Stimulated activated CD4-positive, alpha-beta T cell treated with anti-CD3 and anti-CD28 coated beads, Interleukin-4, amount 100 ng/mL, for 48 hours (primary cell): ENCODE measurements at regions not wholly inside any gene's neighbourhood (a gene's known extent, or its start where the extent isn't known, plus 50 kb on each side); places are given as distances from the start of the nearest gene placed in this dataset.
"Not testable (repeated sequence)": the region's sequence is repeated elsewhere in the genome, so short reads cannot be mapped to it uniquely, and the experiment has no call there.

Experiments used
- DNase-seq, 2 donors: peaks; one replicate each; pipeline ENCODE4 v3.0.0-alpha.2; 2020; ENCODE audit warnings: low read depth in 2 of 2

DNA sequence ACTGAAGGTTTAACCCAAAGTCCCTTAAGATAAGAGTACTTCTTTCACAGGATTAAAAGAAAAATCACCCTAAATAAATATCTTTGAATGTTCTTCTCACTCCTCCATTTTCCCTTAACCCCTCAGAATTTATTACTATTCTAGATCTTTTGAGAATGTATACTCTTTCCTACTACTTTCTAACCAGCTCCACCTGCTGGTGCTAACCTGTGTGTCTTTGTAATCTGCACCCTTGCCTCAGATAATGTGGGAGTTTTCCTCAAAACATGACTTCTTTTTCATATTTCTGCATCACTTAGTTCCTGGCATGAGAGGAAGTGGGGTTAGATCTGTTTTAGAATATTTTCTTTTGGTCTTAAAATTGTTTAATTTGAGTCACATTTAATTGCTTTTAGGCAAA is 394.2 kb downstream of the BMP2 start:
- DNase-seq: no peak

DNA sequence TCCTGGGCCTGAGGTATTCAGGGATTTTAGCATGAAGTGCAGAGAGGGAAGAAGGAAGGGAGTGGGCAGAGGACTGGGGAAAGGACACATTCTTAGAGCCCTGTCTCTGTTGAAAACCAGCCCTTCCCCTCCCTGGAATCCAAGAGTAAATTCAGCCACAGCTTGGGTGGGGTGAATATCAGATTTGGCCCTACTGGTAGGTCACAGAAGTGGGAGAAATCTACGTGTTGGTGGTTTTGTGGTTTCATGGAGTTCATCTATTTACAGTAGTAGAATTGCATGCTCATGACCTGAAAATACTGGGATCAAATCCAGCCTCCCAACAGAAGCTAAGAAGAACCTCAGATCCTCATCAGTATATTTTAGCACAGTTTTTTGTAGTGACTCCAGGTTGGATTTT is 404.4 kb downstream of the BMP2 start:
- no peak for DNase-seq

DNA sequence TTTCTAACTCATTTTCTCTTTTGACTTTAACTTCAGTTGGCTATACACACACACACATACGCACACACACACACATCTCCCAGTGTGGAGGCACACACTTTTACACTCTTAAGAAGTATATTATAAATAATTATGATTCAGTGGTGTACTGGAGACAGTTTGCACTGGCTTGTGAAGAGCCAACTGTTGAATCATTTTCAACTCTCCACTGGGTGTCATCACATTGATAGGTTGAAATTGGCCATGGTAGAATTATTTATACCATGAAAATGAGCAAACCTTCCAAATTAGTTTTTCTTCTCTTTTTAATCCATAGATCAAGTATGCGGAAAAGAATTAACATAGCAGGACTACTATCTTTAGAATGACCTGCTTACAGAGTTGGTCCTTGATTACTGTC is 407.1 kb downstream of the BMP2 start:
- DNase-seq: no peak

DNA sequence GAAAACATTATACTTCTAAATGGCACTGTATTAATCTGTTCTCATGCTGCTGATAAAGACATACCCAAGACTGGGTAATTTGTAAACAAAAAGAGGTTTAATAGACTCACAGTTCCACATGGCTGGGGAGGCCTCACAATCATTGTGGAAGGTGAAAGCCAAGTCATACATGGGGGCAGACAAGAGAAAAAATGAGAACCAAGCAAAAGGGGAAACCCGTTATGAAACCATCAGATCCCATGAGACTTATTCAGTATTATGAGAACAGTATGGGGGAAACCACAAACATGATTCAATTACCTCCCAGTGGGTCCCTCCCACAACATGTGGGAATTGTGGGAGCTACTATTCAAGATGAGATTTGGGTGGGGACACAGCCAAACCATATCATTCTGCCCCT is 408.3 kb downstream of the BMP2 start:
- not testable (repeated sequence) for DNase-seq

DNA sequence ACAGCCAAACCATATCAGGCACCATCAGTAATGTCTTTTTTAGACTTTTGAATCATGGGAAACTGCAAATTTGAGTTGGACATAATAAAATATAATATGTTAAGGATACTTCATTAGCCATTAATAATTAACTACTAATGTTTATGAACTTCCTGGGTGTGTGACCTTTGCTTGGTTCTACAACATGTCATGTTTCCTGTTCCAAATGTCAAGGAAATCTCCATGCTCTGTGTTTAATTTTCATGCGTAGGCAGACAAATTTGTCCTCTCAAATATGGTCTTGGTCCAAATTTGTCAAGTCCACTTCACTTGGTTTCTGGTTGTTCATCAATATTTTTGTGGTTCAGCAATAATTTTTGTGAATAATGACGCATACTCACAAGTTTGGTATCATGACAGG is 410.5 kb downstream of the BMP2 start:
- no peak for DNase-seq

DNA sequence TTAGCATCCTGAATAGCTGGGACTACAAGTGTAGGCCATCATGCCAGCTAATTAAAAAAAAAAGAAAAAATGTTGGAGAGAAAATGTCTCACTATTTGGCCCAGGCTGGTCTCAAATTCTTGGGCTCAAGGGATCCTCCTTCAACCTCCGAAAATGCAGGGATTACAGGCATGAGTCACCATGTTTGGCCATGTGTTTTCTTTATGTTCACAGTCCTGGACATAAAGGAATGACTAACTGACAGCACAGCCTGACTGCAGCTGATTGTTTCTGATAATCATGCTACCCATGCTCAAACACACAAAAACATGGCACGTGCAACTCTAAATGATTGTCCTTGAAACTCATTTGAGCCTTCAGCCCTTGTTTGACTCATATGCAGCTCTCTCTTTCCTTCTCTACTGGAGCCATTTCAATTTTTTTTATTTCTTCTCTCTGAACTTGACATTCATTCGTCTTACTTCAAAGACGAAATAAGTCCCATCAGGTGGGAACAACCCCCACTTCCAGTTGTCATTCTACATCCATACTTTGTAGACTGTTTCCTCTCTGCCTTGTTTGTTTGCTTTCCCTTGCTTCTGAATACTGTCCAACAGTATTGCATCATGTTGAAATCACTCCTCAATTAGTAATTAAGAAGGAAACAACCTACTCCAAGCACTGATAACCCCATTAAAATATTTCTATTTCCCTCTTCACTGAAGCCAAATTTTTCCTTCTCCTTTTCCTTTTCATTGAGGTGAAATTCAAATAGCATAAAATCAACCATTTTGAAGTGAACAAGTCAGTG is 413.0 kb downstream of the BMP2 start:
- DNase-seq: no peak

DNA sequence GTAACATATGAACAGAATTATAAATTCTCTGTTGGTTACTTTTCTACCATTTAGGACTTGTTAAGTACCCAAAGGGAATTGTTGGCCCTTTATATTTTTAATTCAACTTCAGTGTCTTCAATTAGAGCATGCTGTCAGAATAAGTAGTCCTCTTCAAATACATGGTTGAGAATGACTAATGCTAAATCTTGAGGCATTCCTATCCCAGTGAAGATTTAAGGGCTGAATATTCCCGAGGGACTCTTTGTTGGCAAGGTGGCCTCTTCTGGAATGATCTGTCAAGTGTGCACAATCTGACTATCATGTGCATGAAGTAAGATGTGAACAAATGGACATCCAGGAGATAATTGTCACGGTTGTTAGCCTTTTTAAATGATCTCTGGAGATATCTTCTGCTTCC is 421.7 kb downstream of the BMP2 start:
- DNase-seq: no peak

DNA sequence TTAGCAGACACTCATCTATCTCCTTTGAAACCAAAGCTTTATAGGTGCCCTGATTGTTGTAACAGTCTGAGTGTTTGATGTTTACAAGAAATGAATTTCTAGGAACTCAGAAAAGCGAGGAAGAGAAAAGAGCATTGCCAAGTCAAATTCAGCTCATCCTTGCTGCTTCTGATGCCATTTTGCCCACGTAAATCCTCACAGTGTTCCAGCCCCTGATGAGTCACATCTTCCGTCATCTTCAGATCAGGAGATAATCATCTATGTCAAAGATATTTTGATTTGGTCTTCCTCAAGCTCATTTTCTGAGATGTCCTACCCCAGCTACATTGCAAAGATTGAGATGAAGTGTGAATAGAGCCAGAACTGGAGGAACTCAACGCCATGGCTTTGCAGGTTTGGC is 426.2 kb downstream of the BMP2 start:
- DNase-seq: no peak

DNA sequence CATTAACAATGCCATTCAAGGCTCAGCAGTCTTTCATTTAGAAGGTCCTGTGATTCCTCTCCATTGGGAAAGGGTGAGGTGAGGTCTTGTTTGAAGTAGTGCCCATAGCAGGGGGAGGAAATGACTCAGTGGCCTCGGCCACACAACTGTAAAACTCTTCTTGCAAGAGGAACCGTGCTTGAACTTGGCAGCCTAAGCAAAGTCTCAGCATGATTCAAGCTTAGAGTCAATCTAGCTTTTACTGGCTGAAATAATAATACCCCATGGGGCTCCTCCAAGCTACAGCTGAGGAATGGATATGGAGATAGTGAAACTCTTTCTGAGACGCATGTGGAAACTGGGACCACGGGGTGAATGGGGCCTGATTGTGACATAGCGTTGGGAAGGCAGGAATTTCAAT is 428.2 kb downstream of the BMP2 start:
- no peak for DNase-seq

DNA sequence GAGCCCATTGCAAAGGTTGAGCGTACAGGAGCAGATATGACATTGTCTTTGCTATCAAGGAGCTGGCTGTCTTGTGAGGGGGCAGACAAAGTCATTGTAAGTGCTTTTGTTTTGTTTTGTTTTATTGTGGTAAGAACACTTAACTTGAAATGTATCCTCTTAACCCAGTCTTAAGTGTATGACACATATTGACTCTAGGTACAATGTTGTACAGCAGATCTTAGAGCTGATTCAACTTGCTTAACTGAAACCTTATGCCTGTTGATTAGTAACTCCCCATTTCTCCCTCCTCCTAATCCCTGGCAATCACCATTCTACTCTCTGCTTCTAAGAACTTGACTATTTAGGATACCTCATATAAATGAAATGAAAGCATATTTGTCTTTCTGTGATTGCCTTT is 429.0 kb downstream of the BMP2 start:
- no peak for DNase-seq

DNA sequence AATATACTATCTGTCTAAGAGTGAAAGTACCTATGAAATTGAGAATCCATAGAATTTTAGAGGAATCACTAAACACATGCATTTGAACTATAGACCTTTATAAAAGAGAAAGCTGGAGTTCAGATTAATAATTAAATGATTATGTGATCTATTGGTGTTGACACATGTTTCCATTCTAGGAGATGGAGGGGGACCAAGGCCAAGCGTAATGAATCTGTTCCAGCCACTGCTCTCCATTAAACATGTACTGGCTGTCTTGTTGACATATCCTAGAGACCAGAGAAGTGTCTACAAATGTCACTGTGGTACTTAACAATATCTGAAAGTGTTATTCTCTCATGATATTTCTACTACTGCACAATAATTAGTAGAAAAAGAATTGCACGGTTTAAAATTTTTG is 432.4 kb downstream of the BMP2 start:
- no peak for DNase-seq

DNA sequence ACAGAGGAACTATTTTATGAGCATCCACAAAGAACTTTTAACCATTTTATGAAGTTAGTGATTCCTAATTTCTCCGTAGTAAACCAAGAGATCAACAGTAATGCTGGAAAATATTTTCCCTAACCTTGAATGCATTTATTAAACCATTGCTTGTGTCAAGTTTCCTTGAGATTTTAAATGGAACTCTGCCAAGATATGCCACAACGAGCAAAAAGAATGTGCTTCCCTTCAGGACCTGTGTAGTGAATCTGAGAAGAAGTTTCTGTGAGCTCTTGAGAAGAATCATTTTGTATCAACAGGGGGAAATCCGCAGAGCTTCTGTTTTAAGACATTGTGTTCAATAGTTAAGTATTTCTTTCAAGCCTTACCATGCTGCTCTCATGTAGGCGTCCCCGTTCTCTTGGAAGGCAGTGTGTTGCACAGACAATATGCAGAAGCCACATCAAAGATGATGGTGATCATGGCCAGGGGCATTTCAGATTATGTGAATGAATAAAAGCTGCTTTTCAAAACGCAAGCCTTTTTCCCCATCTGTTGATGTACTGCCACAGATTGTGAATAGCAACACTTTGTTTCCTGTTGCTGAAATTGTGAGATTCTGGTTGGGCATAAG is 439.8 kb downstream of the BMP2 start:
- DNase-seq: no peak

DNA sequence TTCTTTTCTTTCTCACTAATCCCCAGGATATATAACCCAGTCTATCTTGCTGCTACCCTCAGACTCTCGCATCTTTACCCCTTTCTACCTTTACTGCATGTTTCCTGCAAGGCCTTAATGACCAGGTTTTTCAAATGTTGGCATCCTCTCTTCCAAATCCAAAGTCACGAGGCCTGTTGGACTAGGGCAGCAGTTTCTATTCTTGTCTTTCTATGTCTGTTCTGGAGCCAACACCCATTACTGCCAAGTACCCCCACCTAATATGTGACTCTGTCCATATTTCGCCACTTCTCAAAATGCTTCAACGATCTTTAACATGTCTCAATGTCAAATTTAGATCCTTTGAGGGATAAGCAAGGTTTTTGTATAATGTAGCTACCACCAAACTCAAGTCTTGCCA is 443.4 kb downstream of the BMP2 start:
- DNase-seq: no peak

DNA sequence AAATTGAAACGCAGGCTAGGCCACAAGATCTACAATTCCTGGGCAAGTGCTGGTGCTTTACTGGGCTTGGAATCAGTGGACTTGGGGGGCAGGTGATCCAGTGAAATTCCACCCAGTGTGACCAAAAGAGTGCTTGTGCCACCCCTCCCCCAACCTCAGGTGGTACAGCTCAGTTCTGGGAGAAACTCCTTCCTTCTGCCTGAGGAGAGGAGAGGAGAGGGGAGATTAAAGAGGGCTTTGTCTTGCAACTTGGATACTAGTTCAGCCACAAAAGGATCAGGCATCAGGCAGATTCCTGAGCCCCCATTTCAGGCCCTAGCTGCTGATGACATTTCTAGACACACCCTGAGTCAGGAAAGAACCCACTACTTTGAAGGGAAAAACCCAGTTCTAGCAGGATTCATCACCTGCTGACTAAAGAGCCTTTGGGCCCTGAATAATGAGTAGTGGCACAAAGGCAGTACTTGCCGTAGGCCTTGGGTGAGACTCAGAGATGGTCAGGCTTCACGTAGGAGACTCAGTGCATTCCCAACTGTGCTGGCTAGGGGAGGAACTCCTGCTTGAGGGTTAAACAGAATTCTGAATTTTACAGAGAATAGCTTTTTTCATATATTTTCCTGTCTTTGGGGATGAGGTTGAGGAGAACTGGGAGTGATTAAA is 446.7 kb downstream of the BMP2 start:
- no peak for DNase-seq

DNA sequence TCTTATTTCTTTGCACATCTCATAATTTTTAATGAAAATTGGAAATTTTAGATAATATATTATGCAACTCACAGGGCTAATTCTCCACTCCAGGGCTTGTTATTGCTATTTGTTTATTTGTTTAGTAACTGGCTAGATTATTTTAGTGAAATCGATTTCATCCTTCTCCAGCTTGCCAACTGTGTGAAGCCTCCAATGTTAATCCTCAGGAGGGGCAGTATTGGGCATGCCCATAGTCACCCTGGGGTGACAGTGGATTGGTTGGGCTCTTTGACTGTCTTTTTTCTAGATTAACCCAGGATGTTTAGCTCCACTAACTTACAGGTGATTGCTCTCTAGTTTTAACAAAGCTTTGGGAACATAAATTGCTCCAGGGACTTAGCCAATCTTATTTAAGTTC is 450.1 kb downstream of the BMP2 start:
- DNase-seq: no peak

DNA sequence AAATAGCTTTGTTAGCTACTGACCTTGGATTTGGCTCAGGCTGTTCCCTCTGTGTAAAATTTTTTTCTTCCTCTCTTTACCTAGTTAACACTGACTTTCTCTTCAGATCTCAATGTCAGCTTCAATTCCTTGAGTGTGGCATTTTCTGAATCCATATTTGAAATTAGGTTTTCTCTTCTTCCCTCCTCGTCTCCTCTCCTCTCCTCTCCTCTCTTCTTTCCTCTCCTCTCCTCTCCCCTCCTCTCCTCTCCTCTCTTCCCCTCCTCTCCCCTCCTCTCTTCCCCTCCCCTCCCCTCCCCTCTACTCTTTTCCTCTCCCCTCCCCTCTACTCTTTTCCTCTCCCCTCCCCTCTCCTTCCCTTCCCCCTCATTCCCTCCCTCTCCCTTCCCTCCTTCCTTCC is 453.3 kb downstream of the BMP2 start:
- no peak for DNase-seq

DNA sequence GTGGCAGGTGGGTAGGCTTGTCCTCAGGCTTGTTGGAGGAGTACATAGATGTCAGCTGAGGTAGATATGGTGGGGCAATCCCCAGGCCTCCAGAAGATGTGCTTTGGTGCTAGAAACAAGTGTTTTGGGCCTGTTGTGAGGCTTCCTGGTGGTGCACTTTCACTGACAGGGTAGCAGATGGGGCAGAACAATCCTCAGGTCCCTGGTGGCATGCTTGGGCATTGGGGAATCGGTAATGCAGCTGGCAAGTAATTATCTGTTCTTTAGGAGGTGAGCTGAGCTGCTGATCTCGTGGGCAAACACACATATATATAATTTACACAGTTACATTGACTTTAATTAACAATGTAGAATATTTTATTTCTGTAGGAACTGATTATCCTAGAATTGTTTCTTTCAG is 458.7 kb downstream of the BMP2 start:
- no peak for DNase-seq

DNA sequence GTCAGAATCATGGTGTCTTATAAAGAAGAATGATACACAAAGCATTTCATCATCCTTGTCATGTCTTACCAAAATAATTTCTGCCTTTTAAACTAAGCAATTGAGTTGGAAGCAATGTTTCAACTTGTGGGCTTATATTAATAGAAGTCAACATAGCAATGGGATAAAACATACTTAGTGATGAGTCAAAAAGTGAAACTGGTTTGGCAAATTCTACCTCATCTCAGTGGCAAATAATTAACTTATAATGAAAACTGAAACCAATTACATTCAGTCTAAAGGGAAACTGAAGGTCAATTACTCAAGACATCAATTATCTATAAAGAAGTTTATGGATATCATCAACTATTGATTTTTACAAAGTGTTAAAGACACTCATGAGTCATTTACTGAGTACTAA is 463.8 kb downstream of the BMP2 start:
- no peak for DNase-seq

DNA sequence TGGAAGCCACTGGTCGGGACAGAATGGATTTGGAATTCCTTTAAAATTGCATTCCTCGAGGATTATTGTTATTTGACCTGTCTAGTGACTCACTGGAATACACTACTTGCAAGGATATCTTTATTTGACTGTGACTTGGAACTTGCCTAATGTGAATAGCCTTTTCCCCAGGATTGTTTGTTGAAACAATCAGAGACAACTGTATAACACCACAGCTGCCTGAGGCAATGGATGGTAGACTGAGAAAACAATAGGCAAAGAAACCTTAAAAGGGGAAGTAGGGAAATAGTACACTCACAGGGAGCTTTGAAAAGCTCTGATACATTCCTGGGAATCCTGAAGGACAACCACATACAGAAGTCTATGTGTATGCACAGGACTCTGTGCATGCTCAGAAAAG is 465.3 kb downstream of the BMP2 start:
- DNase-seq: no peak

DNA sequence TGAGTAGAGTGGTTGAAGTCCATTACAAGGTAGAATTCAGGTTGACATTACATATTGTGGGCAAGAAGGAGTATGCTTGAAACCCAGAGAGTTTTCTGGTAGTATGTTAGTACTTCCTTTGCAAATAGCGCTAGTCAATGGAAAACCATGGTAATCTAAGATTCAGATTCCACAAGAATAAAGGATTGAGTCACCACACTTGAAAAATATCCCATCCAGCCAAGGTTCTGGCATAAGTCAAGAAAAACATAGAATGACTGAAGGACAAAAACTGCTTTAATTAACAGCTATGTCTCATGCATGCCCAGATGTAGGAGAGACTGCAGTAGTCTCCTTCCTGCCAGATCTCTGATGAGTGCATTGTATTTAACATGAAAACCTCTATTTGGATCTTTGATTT is 469.8 kb downstream of the BMP2 start:
- DNase-seq: no peak

DNA sequence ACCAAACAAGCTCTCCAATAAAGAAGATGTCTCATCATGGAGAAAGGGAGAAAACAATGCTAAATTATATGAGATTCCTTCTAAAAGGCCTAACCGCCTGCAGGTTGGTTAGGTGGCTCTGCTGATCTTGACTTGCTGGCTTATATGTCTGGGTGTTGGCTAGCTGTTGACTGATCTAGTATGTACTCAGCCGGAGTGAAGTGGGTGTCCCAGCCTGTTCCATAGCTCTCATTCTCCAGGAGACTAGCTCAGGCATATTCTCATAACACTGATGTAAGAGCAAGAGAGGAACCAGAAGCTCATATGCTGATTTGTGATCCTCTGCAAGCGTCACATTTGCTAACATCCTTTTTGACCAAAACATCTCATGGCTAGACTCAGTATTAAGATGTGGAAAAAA is 473.0 kb downstream of the BMP2 start:
- no peak for DNase-seq

DNA sequence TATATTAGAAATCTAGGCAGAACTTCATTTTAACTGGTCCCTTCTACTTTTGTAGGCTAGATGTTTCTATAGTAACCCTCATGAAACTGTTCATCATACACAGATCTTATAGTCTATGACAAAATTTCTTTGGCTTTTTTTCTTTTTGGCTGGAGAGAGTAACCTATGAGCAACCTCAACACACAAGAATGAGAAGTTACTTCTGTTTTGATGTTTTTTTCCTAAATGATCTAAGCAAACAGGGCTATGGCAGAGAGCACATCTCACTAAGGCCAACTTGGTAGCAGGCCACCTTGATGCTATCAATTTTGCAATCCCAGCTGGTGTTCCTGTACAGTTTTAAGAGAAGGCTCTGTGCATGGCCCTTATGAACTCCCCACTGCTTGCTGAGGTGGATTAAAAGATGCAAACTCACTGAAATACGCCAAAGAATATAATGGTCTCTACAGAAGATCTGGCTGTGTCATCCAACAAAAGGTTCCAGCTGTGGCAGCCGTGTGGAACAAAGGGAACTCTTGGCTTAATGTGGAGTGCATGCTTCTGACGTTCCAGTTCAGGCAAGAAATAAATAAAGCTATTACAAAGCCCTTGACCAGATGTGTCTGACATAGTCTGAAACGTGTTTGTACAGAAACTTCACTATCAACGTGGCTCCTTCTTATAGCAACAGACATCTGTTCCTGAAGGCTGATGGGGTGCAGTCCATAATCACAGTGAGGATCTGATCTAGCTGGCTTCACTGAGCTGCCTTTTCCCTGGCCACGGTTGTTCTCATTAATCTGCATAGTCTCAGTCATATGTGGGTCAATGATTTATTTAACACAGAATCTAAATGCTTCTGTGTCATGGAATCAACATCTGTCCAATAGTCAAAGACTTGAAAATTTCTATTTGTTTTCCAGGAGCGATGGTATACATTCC is 481.1 kb downstream of the BMP2 start:
- DNase-seq: no peak
